Neural cell (in vitro differentiated cells): ENCODE measurements at regions not wholly inside any gene's neighbourhood (a gene's known extent, or its start where the extent isn't known, plus 50 kb on each side); places are given as distances from the start of the nearest gene placed in this dataset.

Experiments
- H2AFZ ChIP-seq: fragments of 200-600, 300-800 bp; sonication (generic), shearing (Covaris generic); 2 replicates; pipeline ENCODE4 v1.6.0; 2014; ENCODE audit warnings: low read depth, mild to moderate bottlenecking, antibody characterized with exemption, low read length, moderate library complexity
- H3F3A ChIP-seq: fragments of 200-600 bp; shearing (Covaris generic); 2 replicates; pipeline ENCODE4 v1.6.1; 2016; ENCODE audit warnings: mild to moderate bottlenecking, moderate library complexity, mixed read lengths, antibody characterized with exemption, low read length; ENCODE audit not compliant: insufficient read depth, poor library complexity, severe bottlenecking
- H3K27ac ChIP-seq: fragments of 200-600, 300-800 bp; sonication (generic), shearing (Covaris generic); 2 replicates; pipeline ENCODE4 v1.5.1; 2014; ENCODE audit warnings: mild to moderate bottlenecking, low read length, moderate library complexity
- H3K27me3 ChIP-seq: fragments of 300-800, 200-600 bp; sonication (generic), shearing (Covaris generic); 2 replicates; pipeline ENCODE4 v1.6.0; 2014; ENCODE audit warnings: mild to moderate bottlenecking, low read depth, low read length, moderate library complexity; ENCODE audit not compliant: insufficient read depth
- H3K36me3 ChIP-seq: fragments of 300-800, 200-600 bp; sonication (generic), shearing (Covaris generic); 2 replicates; pipeline ENCODE4 v1.5.1; 2014; ENCODE audit warnings: mild to moderate bottlenecking, antibody characterized with exemption, low read length, moderate library complexity; ENCODE audit not compliant: insufficient read depth
- H3K4me2 ChIP-seq: fragments of 300-800, 200-600 bp; sonication (generic), shearing (Covaris generic); 2 replicates; pipeline ENCODE4 v1.6.0; 2014; ENCODE audit warnings: mild to moderate bottlenecking, low read length
- H3K4me3 ChIP-seq: fragments of 300-800, 200-600 bp; sonication (generic), shearing (Covaris generic); 2 replicates; pipeline ENCODE4 v1.5.1; 2014; ENCODE audit warnings: mild to moderate bottlenecking, low read length, moderate library complexity
- H3K79me2 ChIP-seq: fragments of 200-600 bp; shearing (Covaris generic); replicated peaks from 2 replicates; pipeline ENCODE4 v1.6.0; 2014; ENCODE audit warnings: mild to moderate bottlenecking, low read length, moderate library complexity; ENCODE audit not compliant: insufficient read depth
- H3K9ac ChIP-seq: fragments of 300-800, 200-600 bp; sonication (generic), shearing (Covaris generic); 2 replicates; pipeline ENCODE4 v1.6.1; 2016; ENCODE audit warnings: mild to moderate bottlenecking, low read length, mixed read lengths
- H3K9me2 ChIP-seq: fragments of 200-600 bp; shearing (Covaris generic); 2 replicates; pipeline ENCODE4 v1.6.1; 2016; ENCODE audit warnings: mild to moderate bottlenecking, low read length, mixed read lengths; ENCODE audit not compliant: insufficient read depth
- H3K9me3 ChIP-seq: fragments of 200-600, 300-800 bp; sonication (generic), shearing (Covaris generic); 2 replicates; pipeline ENCODE4 v1.6.1; 2016; ENCODE audit warnings: mild to moderate bottlenecking, mixed run types, low read length, moderate library complexity, mixed read lengths
- H4K20me1 ChIP-seq: fragments of 200-600 bp; shearing (Covaris generic); 2 replicates; pipeline ENCODE4 v1.6.1; 2016; ENCODE audit warnings: mild to moderate bottlenecking, mixed run types; ENCODE audit not compliant: insufficient read depth
- CTCF ChIP-seq: fragments of 450-650 bp; IDR thresholded peaks from 2 replicates; pipeline ENCODE4 v1.5.1; 2014; ENCODE audit warnings: antibody characterized with exemption, mild to moderate bottlenecking, moderate library complexity; ENCODE audit not compliant: poor library complexity, severe bottlenecking
- EP300 ChIP-seq: fragments of 450-650 bp; conservative IDR thresholded peaks from 2 replicates; pipeline ENCODE4 v1.6.1; 2014; ENCODE audit warnings: antibody characterized with exemption, mild to moderate bottlenecking, moderate library complexity; ENCODE audit not compliant: poor library complexity, severe bottlenecking
- EZH2 ChIP-seq: fragments of 200-600, 300-800 bp; shearing (Covaris generic), sonication (generic); IDR thresholded peaks from 2 replicates; pipeline ENCODE4 v1.6.1; 2014; ENCODE audit warnings: antibody characterized with exemption, low read length, borderline replicate concordance, mild to moderate bottlenecking; ENCODE audit not compliant: insufficient read depth, poor library complexity, severe bottlenecking
- MXI1 ChIP-seq: fragments of 450-650 bp; conservative IDR thresholded peaks from 2 replicates; pipeline ENCODE4 v1.6.1; 2014; ENCODE audit warnings: antibody characterized with exemption, mild to moderate bottlenecking; ENCODE audit not compliant: poor library complexity, severe bottlenecking
- POLR2AphosphoS5 ChIP-seq: IDR thresholded peaks from 2 replicates; pipeline ENCODE4 v1.6.1; 2012
- RAD21 ChIP-seq: fragments of 450-650 bp; conservative IDR thresholded peaks from 2 replicates; pipeline ENCODE4 v1.6.1; 2014; ENCODE audit warnings: antibody characterized with exemption, mild to moderate bottlenecking, moderate library complexity
- REST ChIP-seq: IDR thresholded peaks from 2 replicates; pipeline ENCODE4 v1.6.1; 2012; ENCODE audit warnings: borderline replicate concordance
- SMC3 ChIP-seq: fragments of 450-650 bp; conservative IDR thresholded peaks from 2 replicates; pipeline ENCODE4 v1.6.1; 2014; ENCODE audit warnings: antibody characterized with exemption, mild to moderate bottlenecking, moderate library complexity; ENCODE audit not compliant: poor library complexity
- TAF1 ChIP-seq: IDR thresholded peaks from 2 replicates; pipeline ENCODE4 v1.6.1; 2012; ENCODE audit warnings: low read depth

- Histone ChIP-seq H3K36me3 (no peaks in the 10 kb centered on the region), H3K27me3 (no peaks in the 10 kb centered on the region), H3K9me2 (no peaks in the 10 kb centered on the region), H3K79me2 (no peaks in the 10 kb centered on the region), H3K4me2 (no peak overlapping the region), H3F3A (no peaks in the 10 kb centered on the region), H3K27ac (no peak overlapping the region), H4K20me1 (no peaks in the 10 kb centered on the region), H3K9me3 (no peaks in the 10 kb centered on the region), H3K4me3 (no peak overlapping the region), H3K9ac (no peak overlapping the region), H2AFZ (no peak overlapping the region)
- TF ChIP-seq TAF1, result no peak
Observed at GRCh38 chr11:112539741-112540140, 279.1 kb upstream of the PLET1 start.

GRCh38 chr11:112540261-112540660 lies 279.6 kb upstream of the PLET1 start:
- H3K4me3 ChIP-seq, result no peak overlapping the region

GRCh38 chr11:112541140-112542046 lies 280.7 kb upstream of the PLET1 start:
- no peak overlapping the region for H3K4me3 ChIP-seq
- H3K27ac ChIP-seq, result no peak overlapping the region
- no peak overlapping the region for H2AFZ ChIP-seq
- H3K9me3 ChIP-seq, result no peaks in the 10 kb centered on the region
- H3K4me2 ChIP-seq, result no peak overlapping the region
- H3K9ac ChIP-seq, result no peak overlapping the region
- no peak for TF ChIP-seq CTCF
- H3K36me3 ChIP-seq, result no peaks in the 10 kb centered on the region
- H4K20me1 ChIP-seq, result no peaks in the 10 kb centered on the region
- no peaks in the 10 kb centered on the region for H3K27me3 ChIP-seq
- H3K79me2 ChIP-seq, result no peaks in the 10 kb centered on the region
- H3F3A ChIP-seq, result no peaks in the 10 kb centered on the region
- no peaks in the 10 kb centered on the region for H3K9me2 ChIP-seq

More at GRCh38 chr11:112540261-112540660, 279.6 kb upstream of the PLET1 start:
- Histone ChIP-seq H3K27ac (no peak overlapping the region), H3K9ac (no peak overlapping the region), H3K27me3 (no peaks in the 10 kb centered on the region), H3K9me3 (no peaks in the 10 kb centered on the region), H3F3A (no peaks in the 10 kb centered on the region), H4K20me1 (no peaks in the 10 kb centered on the region), H3K9me2 (no peaks in the 10 kb centered on the region), H3K79me2 (no peaks in the 10 kb centered on the region), H3K4me2 (no peak overlapping the region), H2AFZ (no peak overlapping the region), H3K36me3 (no peaks in the 10 kb centered on the region)
- TF ChIP-seq EZH2 (no peak), RAD21 (no peak), MXI1 (no peak), EP300 (no peak)

- Histone ChIP-seq H3K4me3 (no peak overlapping the region), H3K9me2 (no peaks in the 10 kb centered on the region), H3K79me2 (no peaks in the 10 kb centered on the region), H3F3A (no peaks in the 10 kb centered on the region), H3K9me3 (no peaks in the 10 kb centered on the region), H3K9ac (no peak overlapping the region), H4K20me1 (no peaks in the 10 kb centered on the region), H2AFZ (no peak overlapping the region), H3K4me2 (no peak overlapping the region), H3K36me3 (no peaks in the 10 kb centered on the region), H3K27me3 (no peaks in the 10 kb centered on the region), H3K27ac (no peak overlapping the region)
- TF ChIP-seq REST (no peak), EZH2 (no peak), RAD21 (no peak), EP300 (no peak), CTCF (no peak), POLR2AphosphoS5 (no peak), TAF1 (no peak), SMC3 (no peak), MXI1 (no peak)
Observed at GRCh38 chr11:112542479-112542878, 281.8 kb upstream of the PLET1 start.
